ENCODE measurements at regions not wholly inside any gene's neighbourhood (a gene's known extent, or its start where the extent isn't known, plus 50 kb on each side); places are given as distances from the start of the nearest gene placed in this dataset.

- no peak for ATAC-seq (ENCODE audit: low FRiP score in 2 of 2)
- H3K27me3 ChIP-seq = no peaks in the 10 kb centered on the region
Measured at GRCh38 chr1:99455760-99456159, 190.2 kb upstream of the PALMD start.

GRCh38 chr1:99456536-99456935, 189.4 kb upstream of the PALMD start:
- Histone ChIP-seq H3K27ac (no peak overlapping the region), H3K27me3 (no peaks in the 10 kb centered on the region), H3K36me3 (no peaks in the 10 kb centered on the region), H3K4me1 (no peaks in the 10 kb centered on the region), H3K9me3 (no peaks in the 10 kb centered on the region), H3K4me3 (no peak overlapping the region)
- no peak for TF ChIP-seq POLR2A (IDR thresholded peaks at IDR 0.05)
- TF ChIP-seq POLR2AphosphoS5 (IDR thresholded peaks at IDR 0.05) = no peak
- no peak for TF ChIP-seq EP300 (IDR thresholded peaks at IDR 0.05)
- TF ChIP-seq, protein P1, sequence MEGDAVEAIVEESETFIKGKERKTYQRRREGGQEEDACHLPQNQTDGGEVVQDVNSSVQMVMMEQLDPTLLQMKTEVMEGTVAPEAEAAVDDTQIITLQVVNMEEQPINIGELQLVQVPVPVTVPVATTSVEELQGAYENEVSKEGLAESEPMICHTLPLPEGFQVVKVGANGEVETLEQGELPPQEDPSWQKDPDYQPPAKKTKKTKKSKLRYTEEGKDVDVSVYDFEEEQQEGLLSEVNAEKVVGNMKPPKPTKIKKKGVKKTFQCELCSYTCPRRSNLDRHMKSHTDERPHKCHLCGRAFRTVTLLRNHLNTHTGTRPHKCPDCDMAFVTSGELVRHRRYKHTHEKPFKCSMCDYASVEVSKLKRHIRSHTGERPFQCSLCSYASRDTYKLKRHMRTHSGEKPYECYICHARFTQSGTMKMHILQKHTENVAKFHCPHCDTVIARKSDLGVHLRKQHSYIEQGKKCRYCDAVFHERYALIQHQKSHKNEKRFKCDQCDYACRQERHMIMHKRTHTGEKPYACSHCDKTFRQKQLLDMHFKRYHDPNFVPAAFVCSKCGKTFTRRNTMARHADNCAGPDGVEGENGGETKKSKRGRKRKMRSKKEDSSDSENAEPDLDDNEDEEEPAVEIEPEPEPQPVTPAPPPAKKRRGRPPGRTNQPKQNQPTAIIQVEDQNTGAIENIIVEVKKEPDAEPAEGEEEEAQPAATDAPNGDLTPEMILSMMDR (IDR thresholded peaks at IDR 0.05) = no peak
- no peak for DNase-seq
- 81 to 83% methylated on average over 5 of the region's 5 CpGs for WGBS, 2 donors
- ATAC-seq (ENCODE audit: low FRiP score in 2 of 2) = no peak

More at GRCh38 chr1:99455760-99456159, 190.2 kb upstream of the PALMD start:
- no peak overlapping the region for H3K27ac ChIP-seq
- no peak for DNase-seq
- TF ChIP-seq POLR2A (IDR thresholded peaks at IDR 0.05) (no peak), EP300 (IDR thresholded peaks at IDR 0.05) (no peak), POLR2AphosphoS5 (IDR thresholded peaks at IDR 0.05) (no peak)
- TF ChIP-seq, protein P1 (IDR thresholded peaks at IDR 0.05) = no peak
- H3K9me3 ChIP-seq = no peaks in the 10 kb centered on the region
- no peak overlapping the region for H3K4me3 ChIP-seq
- no peaks in the 10 kb centered on the region for H3K4me1 ChIP-seq
- no peaks in the 10 kb centered on the region for H3K36me3 ChIP-seq
- 89 to 90% methylated on average over 3 of the region's 3 CpGs for WGBS, 2 donors

DNA sequence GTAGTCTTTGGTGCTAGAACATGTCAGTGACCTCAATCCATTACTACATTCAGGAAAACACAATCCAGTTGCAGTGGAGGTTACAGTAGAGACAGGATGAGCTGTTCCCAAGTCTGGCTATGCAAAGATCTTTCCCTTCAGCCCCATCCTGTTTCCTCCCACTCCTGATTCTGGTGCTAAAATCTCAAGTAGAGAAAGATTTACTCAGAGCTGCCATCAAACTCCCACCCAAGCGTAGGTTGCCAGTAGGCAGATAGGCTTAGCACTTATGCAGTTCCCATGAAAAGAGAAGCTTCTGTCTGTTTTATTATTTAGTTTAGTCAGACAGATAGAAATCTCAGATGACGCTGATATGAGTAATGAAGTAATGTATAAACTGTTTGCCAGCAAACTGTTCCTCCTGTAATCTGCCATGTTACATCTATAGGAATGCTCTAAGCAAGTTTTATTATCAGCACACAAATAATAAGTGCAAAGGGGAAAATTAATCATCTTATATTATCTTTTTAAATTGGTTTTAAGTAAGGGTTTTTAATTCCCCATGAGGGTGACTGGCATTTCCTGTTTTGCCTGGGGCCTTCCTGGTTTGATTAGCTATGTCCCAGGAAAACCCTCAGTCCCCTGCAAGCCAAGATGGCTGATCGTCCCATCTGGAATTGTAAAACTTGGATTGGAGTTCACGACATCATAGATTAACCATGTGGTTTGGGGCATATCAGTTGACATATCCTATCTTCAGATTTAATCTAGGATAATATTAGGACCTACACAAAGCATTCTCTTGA, 188.3 kb upstream of the PALMD start:
- no peaks in the 10 kb centered on the region for H3K27me3 ChIP-seq
- no peaks in the 10 kb centered on the region for H3K4me1 ChIP-seq
- H3K4me3 ChIP-seq = no peak overlapping the region
- 78 to 80% methylated on average over 4 of the region's 4 CpGs for WGBS, 2 donors
- H3K27ac ChIP-seq = no peak overlapping the region
- H3K36me3 ChIP-seq = no peaks in the 10 kb centered on the region
- peak in 1 of 2 donors; percentile 6 for ATAC-seq (ENCODE audit: low FRiP score in 2 of 2)
- H3K9me3 ChIP-seq = no peaks in the 10 kb centered on the region
- TF ChIP-seq, protein P1 (IDR thresholded peaks at IDR 0.05) = no peak
- TF ChIP-seq POLR2A (IDR thresholded peaks at IDR 0.05) (no peak), EP300 (IDR thresholded peaks at IDR 0.05) (no peak), POLR2AphosphoS5 (IDR thresholded peaks at IDR 0.05) (no peak)
- DNase-seq = no peak

GRCh38 chr1:99461499-99461898, 184.4 kb upstream of the PALMD start:
- ATAC-seq (ENCODE audit: low FRiP score in 2 of 2) (no peak), DNase-seq (no peak)
- H3K27me3 ChIP-seq = no peaks in the 10 kb centered on the region
- H3K9me3 ChIP-seq = no peaks in the 10 kb centered on the region
- WGBS, 2 donors = 92 to 100% methylated on average over 1 to 2 of the region's 2 CpGs
- no peak overlapping the region for H3K27ac ChIP-seq
- TF ChIP-seq POLR2A (IDR thresholded peaks at IDR 0.05) (no peak), EP300 (IDR thresholded peaks at IDR 0.05) (no peak), POLR2AphosphoS5 (IDR thresholded peaks at IDR 0.05) (no peak)
- TF ChIP-seq, protein P1 (IDR thresholded peaks at IDR 0.05) = no peak
- no peak overlapping the region for H3K4me3 ChIP-seq
- no peaks in the 10 kb centered on the region for H3K36me3 ChIP-seq
- no peaks in the 10 kb centered on the region for H3K4me1 ChIP-seq

GRCh38 chr1:99464738-99465137, 181.2 kb upstream of the PALMD start:
- 89 to 100% methylated on average over 1 of the region's 1 CpG for WGBS, 2 donors

More at GRCh38 chr1:99464738-99465137, 181.2 kb upstream of the PALMD start:
- Histone ChIP-seq H3K4me1 (no peaks in the 10 kb centered on the region), H3K27me3 (no peaks in the 10 kb centered on the region), H3K27ac (no peak overlapping the region), H3K9me3 (no peaks in the 10 kb centered on the region), H3K36me3 (no peaks in the 10 kb centered on the region), H3K4me3 (no peak overlapping the region)
- ATAC-seq (ENCODE audit: low FRiP score in 2 of 2) (no peak), DNase-seq (no peak)
- no peak for TF ChIP-seq POLR2A (IDR thresholded peaks at IDR 0.05)
- TF ChIP-seq, protein P1 (IDR thresholded peaks at IDR 0.05) = no peak
- no peak for TF ChIP-seq POLR2AphosphoS5 (IDR thresholded peaks at IDR 0.05)
- no peak for TF ChIP-seq EP300 (IDR thresholded peaks at IDR 0.05)
